SK-N-SH (cell line): ENCODE measurements at regions not wholly inside any gene's neighbourhood (a gene's known extent, or its start where the extent isn't known, plus 50 kb on each side); places are given as distances from the start of the nearest gene placed in this dataset.

Source experiments
- CTCF ChIA-PET: fragments of 300-600, 350-600 bp; formaldehyde crosslinking; extraction: SDS; loops from one replicate; lab custom pipeline; 2021; lab: Yijun Ruan, JAX
- POLR2A ChIA-PET: fragments of 350-600 bp; sonication (Branson Sonifier 250); formaldehyde crosslinking; extraction: SDS; loops from one replicate; lab custom pipeline; 2020; ENCODE audit warnings: antibody characterized with exemption, inconsistent platforms; lab: Yijun Ruan, JAX
- DNase-seq: peaks from one replicate; pipeline ENCODE4 v3.0.0; 2012
- H2AFZ ChIP-seq: fragments of 200-600 bp; sonication (generic); 2 replicates; pipeline ENCODE4 v1.8.1; 2016; ENCODE audit warnings: antibody characterized with exemption, mild to moderate bottlenecking, low read depth
- H3F3A ChIP-seq: fragments of 200-600 bp; sonication (generic); replicated peaks from 2 replicates; pipeline ENCODE3; 2016; ENCODE audit warnings: antibody characterized with exemption, mild to moderate bottlenecking; ENCODE audit not compliant: insufficient read depth
- H3K27ac ChIP-seq, 2 experiments: fragments of 200-500 bp in 1 of 2; fragments of 200-600 bp in 1 of 2; sonication (Bioruptor generic) in 1 of 2; sonication (generic), shearing (Covaris generic) in 1 of 2; 2 replicates each; pipeline versions ENCODE4 v1.5.1 to v1.6.1; 2014 to 2016; ENCODE audit warnings: low read depth in 2 of 2, inconsistent platforms in 1 of 2, low read length in 1 of 2, mild to moderate bottlenecking in 1 of 2, mixed read lengths in 1 of 2
- H3K27me3 ChIP-seq: fragments of 200-600 bp; sonication (generic), shearing (Covaris generic); 2 replicates; pipeline ENCODE4 v1.6.1; 2016; ENCODE audit warnings: mixed run types; ENCODE audit not compliant: insufficient read depth
- H3K36me3 ChIP-seq, 2 experiments: fragments of 200-500 bp in 1 of 2; fragments of 200-600 bp in 1 of 2; sonication (Bioruptor generic) in 1 of 2; sonication (generic) in 1 of 2; replicated peaks in 1 of 2; 2 replicates each; pipeline versions ENCODE3 to v1.5.1; 2014 to 2016; ENCODE audit warnings: low read length in 1 of 2, mild to moderate bottlenecking in 1 of 2; ENCODE audit not compliant: insufficient read depth in 2 of 2, control insufficient read depth in 1 of 2
- H3K4me1 ChIP-seq, 2 experiments: fragments of 200-500 bp in 1 of 2; fragments of 200-600 bp in 1 of 2; sonication (Bioruptor generic) in 1 of 2; sonication (generic), shearing (Covaris generic) in 1 of 2; 2 replicates each; pipeline versions ENCODE4 v1.5.1 to v1.6.1; 2014 to 2016; ENCODE audit warnings: low read depth in 1 of 2, low read length in 1 of 2, mixed run types in 1 of 2; ENCODE audit not compliant: insufficient read depth in 2 of 2, control insufficient read depth in 1 of 2
- H3K4me2 ChIP-seq: fragments of 200-600 bp; sonication (generic), shearing (Covaris generic); 2 replicates; pipeline ENCODE4 v1.6.1; 2017; ENCODE audit warnings: mixed run types
- H3K4me3 ChIP-seq, 2 experiments: fragments of 200-500 bp in 1 of 2; fragments of 200-600 bp in 1 of 2; sonication (Bioruptor generic) in 1 of 2; sonication (generic), shearing (Covaris generic) in 1 of 2; 2 replicates each; pipeline versions ENCODE4 v1.5.1 to v1.8.1; 2014 to 2016; ENCODE audit warnings: low read depth in 2 of 2, inconsistent platforms in 1 of 2, low read length in 1 of 2, mild to moderate bottlenecking in 1 of 2, mixed read lengths in 1 of 2, moderate library complexity in 1 of 2
- H3K79me2 ChIP-seq: fragments of 200-600 bp; sonication (generic); 2 replicates; pipeline ENCODE4 v1.8.1; 2017; ENCODE audit warnings: mild to moderate bottlenecking; ENCODE audit not compliant: insufficient read depth
- H3K9ac ChIP-seq: fragments of 200-600 bp; sonication (generic); 2 replicates; pipeline ENCODE4 v1.6.1; 2017; ENCODE audit warnings: mixed run types
- H3K9me2 ChIP-seq: fragments of 200-600 bp; sonication (generic); 2 replicates; pipeline ENCODE4 v1.6.1; 2017; ENCODE audit warnings: mixed run types
- H3K9me3 ChIP-seq: fragments of 200-600 bp; sonication (generic); 2 replicates; pipeline ENCODE4 v1.6.1; 2017; ENCODE audit warnings: mixed run types, mild to moderate bottlenecking, moderate library complexity
- H4K20me1 ChIP-seq: fragments of 200-600 bp; sonication (generic); 2 replicates; pipeline ENCODE4 v1.6.1; 2017; ENCODE audit warnings: mild to moderate bottlenecking, mixed run types; ENCODE audit not compliant: insufficient read depth
- ELF1 ChIP-seq: IDR thresholded peaks from 2 replicates; pipeline ENCODE4 v1.4.0; 2012
- EZH2phosphoT487 ChIP-seq: fragments of 200-600 bp; sonication (generic); IDR thresholded peaks from 2 replicates; pipeline ENCODE4 v1.6.1; 2017; ENCODE audit warnings: low read depth, mixed run types, mild to moderate bottlenecking, antibody characterized with exemption, moderate library complexity, borderline replicate concordance
- FOXJ3 ChIP-seq: sonication (generic); formaldehyde crosslinking; IDR thresholded peaks from 2 replicates; pipeline ENCODE4 v1.5.1; 2020; ENCODE audit warnings: mild to moderate bottlenecking, missing genetic modification reagents
- GATA2 ChIP-seq: sonication (generic); formaldehyde crosslinking; IDR thresholded peaks from 2 replicates; pipeline ENCODE4 v1.5.0; 2020; ENCODE audit warnings: mild to moderate bottlenecking, missing genetic modification reagents
- IRF3 ChIP-seq: fragments of 150-350 bp; IDR thresholded peaks from 2 replicates; pipeline ENCODE4 v1.6.1; 2016; ENCODE audit warnings: mild to moderate bottlenecking, low read depth, low read length
- MAX ChIP-seq: IDR thresholded peaks from 2 replicates; pipeline ENCODE4 v1.4.0; 2012; ENCODE audit warnings: low read depth
- NFIC ChIP-seq: IDR thresholded peaks from 2 replicates; pipeline ENCODE4 v1.4.0; 2012; ENCODE audit warnings: borderline replicate concordance
- NRF1 ChIP-seq: IDR thresholded peaks from 2 replicates; pipeline ENCODE4 v1.6.1; 2012; ENCODE audit warnings: low read depth, mild to moderate bottlenecking, low read length
- RXRA ChIP-seq: IDR thresholded peaks from 2 replicates; pipeline ENCODE4 v1.4.0; 2012; ENCODE audit warnings: low read depth, mild to moderate bottlenecking, borderline replicate concordance
- SMC3 ChIP-seq: IDR thresholded peaks from 2 replicates; pipeline ENCODE4 v1.6.1; 2012; ENCODE audit warnings: low read depth, low read length, improper control_type of control experiment
- TCF12 ChIP-seq: IDR thresholded peaks from 2 replicates; pipeline ENCODE4 v1.4.0; 2012
- ZBTB33 ChIP-seq: IDR thresholded peaks from 2 replicates; pipeline ENCODE4 v1.4.0; 2012; ENCODE audit warnings: low read depth, borderline replicate concordance
- WGBS: methylation state at CpG from one replicate; pipeline ENCODE4 v1.1.6; 2017; ENCODE audit warnings: low lambda C conversion rate; 5-methylcytosine and 5-hydroxymethylcytosine counted together
- TF ChIP-seq, protein P1 (sequence below): fragments of 150-350 bp; IDR thresholded peaks from 2 replicates; pipeline ENCODE4 v1.6.1; 2017; ENCODE audit warnings: antibody characterized with exemption, low read length, low read depth, borderline replicate concordance
- TF ChIP-seq, protein P2 (sequence below): IDR thresholded peaks from 2 replicates; pipeline ENCODE4 v1.6.1; 2012; ENCODE audit warnings: mild to moderate bottlenecking, low read depth, low read length, moderate library complexity
- TF ChIP-seq, protein P3 (sequence below): IDR thresholded peaks from 2 replicates; pipeline ENCODE4 v1.4.0; 2012; ENCODE audit warnings: low read depth, borderline replicate concordance
- TF ChIP-seq, protein P4 (sequence below): fragments of 200-600 bp; sonication (generic); IDR thresholded peaks from 2 replicates; pipeline ENCODE4 v1.6.1; 2017; ENCODE audit warnings: antibody characterized with exemption, mild to moderate bottlenecking, moderate library complexity

DNA sequence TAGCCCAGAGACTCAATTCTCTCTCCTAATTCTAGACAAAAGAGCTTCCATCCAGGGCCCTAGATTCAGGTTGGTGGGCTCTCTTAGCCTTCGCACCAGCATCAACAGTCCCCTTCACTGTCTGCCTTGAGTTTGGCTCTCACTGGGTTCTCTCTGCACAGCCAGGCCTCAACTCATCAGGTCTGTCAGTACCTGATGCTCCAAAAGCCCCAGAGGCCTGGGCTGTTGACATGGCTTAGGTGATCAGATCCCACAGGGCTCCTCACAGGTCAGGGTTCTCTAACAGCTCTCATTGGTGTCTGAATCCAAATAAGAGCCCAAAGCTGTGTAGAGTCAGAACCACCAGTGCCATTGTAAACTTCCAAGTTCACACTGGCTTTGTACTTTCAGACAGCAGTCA, 206.6 kb upstream of the PPP2R3A start (continued):
- TF ChIP-seq, protein P1, sequence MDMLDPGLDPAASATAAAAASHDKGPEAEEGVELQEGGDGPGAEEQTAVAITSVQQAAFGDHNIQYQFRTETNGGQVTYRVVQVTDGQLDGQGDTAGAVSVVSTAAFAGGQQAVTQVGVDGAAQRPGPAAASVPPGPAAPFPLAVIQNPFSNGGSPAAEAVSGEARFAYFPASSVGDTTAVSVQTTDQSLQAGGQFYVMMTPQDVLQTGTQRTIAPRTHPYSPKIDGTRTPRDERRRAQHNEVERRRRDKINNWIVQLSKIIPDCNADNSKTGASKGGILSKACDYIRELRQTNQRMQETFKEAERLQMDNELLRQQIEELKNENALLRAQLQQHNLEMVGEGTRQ, result no peak
- TF ChIP-seq ZBTB33 (no peak), ELF1 (no peak)

- Histone ChIP-seq H3K4me3 (no peak overlapping the region), H3K9ac (no peak overlapping the region), H4K20me1 (no peaks in the 10 kb centered on the region), H3K9me3 (no peaks in the 10 kb centered on the region), H3K36me3 (no peaks in the 10 kb centered on the region), H3K27ac (no peak overlapping the region), H3K27me3 (no peaks in the 10 kb centered on the region), H3F3A (no peaks in the 10 kb centered on the region), H3K4me2 (no peak overlapping the region), H2AFZ (no peak overlapping the region), H3K4me1 (no peaks in the 10 kb centered on the region), H3K79me2 (no peaks in the 10 kb centered on the region), H3K9me2 (no peaks in the 10 kb centered on the region)
- ChIA-PET CTCF (interaction anchor here (0.5 kb wide), 1 partner anchor 16 kb away, joined by 4 read pairs; no protein-coding TSS in a partner anchor), POLR2A (no interaction called here)
- TF ChIP-seq ZBTB33, result no peak
- no peak for TF ChIP-seq NFIC
- TF ChIP-seq, protein P2, sequence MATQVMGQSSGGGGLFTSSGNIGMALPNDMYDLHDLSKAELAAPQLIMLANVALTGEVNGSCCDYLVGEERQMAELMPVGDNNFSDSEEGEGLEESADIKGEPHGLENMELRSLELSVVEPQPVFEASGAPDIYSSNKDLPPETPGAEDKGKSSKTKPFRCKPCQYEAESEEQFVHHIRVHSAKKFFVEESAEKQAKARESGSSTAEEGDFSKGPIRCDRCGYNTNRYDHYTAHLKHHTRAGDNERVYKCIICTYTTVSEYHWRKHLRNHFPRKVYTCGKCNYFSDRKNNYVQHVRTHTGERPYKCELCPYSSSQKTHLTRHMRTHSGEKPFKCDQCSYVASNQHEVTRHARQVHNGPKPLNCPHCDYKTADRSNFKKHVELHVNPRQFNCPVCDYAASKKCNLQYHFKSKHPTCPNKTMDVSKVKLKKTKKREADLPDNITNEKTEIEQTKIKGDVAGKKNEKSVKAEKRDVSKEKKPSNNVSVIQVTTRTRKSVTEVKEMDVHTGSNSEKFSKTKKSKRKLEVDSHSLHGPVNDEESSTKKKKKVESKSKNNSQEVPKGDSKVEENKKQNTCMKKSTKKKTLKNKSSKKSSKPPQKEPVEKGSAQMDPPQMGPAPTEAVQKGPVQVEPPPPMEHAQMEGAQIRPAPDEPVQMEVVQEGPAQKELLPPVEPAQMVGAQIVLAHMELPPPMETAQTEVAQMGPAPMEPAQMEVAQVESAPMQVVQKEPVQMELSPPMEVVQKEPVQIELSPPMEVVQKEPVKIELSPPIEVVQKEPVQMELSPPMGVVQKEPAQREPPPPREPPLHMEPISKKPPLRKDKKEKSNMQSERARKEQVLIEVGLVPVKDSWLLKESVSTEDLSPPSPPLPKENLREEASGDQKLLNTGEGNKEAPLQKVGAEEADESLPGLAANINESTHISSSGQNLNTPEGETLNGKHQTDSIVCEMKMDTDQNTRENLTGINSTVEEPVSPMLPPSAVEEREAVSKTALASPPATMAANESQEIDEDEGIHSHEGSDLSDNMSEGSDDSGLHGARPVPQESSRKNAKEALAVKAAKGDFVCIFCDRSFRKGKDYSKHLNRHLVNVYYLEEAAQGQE, result no peak
- TF ChIP-seq EZH2phosphoT487, result no peak
- no peak for TF ChIP-seq FOXJ3 (CRISPR knock-in tag)
- TF ChIP-seq, protein P3, sequence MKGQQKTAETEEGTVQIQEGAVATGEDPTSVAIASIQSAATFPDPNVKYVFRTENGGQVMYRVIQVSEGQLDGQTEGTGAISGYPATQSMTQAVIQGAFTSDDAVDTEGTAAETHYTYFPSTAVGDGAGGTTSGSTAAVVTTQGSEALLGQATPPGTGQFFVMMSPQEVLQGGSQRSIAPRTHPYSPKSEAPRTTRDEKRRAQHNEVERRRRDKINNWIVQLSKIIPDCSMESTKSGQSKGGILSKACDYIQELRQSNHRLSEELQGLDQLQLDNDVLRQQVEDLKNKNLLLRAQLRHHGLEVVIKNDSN, result no peak
- TF ChIP-seq NRF1, result no peak
- TF ChIP-seq IRF3, result no peak
- no peak for TF ChIP-seq MAX
- TF ChIP-seq, protein P4, sequence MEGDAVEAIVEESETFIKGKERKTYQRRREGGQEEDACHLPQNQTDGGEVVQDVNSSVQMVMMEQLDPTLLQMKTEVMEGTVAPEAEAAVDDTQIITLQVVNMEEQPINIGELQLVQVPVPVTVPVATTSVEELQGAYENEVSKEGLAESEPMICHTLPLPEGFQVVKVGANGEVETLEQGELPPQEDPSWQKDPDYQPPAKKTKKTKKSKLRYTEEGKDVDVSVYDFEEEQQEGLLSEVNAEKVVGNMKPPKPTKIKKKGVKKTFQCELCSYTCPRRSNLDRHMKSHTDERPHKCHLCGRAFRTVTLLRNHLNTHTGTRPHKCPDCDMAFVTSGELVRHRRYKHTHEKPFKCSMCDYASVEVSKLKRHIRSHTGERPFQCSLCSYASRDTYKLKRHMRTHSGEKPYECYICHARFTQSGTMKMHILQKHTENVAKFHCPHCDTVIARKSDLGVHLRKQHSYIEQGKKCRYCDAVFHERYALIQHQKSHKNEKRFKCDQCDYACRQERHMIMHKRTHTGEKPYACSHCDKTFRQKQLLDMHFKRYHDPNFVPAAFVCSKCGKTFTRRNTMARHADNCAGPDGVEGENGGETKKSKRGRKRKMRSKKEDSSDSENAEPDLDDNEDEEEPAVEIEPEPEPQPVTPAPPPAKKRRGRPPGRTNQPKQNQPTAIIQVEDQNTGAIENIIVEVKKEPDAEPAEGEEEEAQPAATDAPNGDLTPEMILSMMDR, result no peak
- no peak for TF ChIP-seq TCF12
- no peak for TF ChIP-seq RXRA
- no peak for TF ChIP-seq SMC3
- TF ChIP-seq, protein P1, result no peak
- TF ChIP-seq GATA2, result no peak
- DNase-seq, result no peak
- 23% methylated on average over 3 of the region's 3 CpGs for WGBS
Observed at GRCh38 chr3:135759651-135760050, 205.9 kb upstream of the PPP2R3A start.
